ENCODE measurements at regions not wholly inside any gene's neighbourhood (a gene's known extent, or its start where the extent isn't known, plus 50 kb on each side); places are given as distances from the start of the nearest gene placed in this dataset.

DNA sequence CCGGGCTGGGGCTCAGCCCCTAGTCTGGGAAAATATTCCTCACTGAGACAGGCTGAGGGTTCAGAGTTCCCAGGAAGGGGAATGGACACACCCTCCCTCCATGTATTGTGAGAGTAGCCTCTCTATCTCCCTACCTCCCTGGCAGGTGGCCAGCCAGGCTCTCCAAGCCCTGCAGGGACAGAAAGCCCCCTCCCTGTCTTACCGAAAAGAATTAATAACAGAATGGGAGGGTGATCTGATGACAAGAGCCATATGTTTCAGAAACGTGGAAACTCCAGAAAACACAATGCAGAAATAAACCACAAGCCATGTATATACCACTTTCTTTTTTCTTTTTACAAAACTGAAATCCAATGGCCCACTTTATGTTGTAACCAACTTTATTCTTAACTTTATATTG lies 140.0 kb downstream of the CHST1 start:
- TF ChIP-seq EZH2 (IDR thresholded peaks at IDR 0.05; ENCODE audit: insufficient read depth, poor library complexity, severe bottlenecking), result no peak
- TF ChIP-seq EZH2phosphoT487 (IDR thresholded peaks at IDR 0.05; ENCODE audit: insufficient read depth, low read depth), result no peak

All from GM23248 (cell line).